MM.1S (cell line): ENCODE measurements at regions not wholly inside any gene's neighbourhood (a gene's known extent, or its start where the extent isn't known, plus 50 kb on each side); places are given as distances from the start of the nearest gene placed in this dataset.

Experiments
- EZH2 ChIP-seq: fragments of 300-600 bp; sonication (generic); optimal IDR thresholded peaks from 2 replicates; pipeline ENCODE3; 2017; ENCODE audit warnings: low read depth, mild to moderate bottlenecking, antibody characterized with exemption, low read length, mixed read lengths
- EZH2phosphoT487 ChIP-seq: fragments of 300-600 bp; sonication (generic); IDR thresholded peaks from 2 replicates; pipeline ENCODE4 v1.6.1; 2018; ENCODE audit warnings: antibody characterized with exemption, low read length
- TF ChIP-seq, protein P1 (sequence below): fragments of 300-600 bp; sonication (generic); IDR thresholded peaks from 2 replicates; pipeline ENCODE4 v1.5.1; 2016; ENCODE audit warnings: antibody characterized with exemption, low read length, mixed read lengths

DNA sequence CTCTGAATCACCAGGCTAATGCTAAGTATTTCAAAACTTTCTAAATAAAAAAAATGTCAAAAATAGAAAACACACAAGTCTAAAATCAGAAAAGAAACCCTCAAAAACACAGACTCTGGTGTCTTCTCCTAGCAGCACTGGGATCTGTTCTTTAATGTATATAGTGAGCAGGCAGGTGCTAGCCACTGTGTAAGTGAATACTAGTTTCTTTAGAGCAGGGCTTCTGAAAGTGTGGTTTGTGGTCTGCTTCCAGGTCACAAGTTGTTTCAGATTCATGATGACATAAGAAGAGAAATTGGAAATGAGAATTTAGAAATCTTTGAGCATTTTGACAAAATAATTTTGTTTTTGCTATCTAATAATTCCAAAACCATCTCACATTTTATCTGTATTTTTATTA, 763.1 kb downstream of the USP25 start:
- TF ChIP-seq EZH2 (no peak), EZH2phosphoT487 (no peak)
- TF ChIP-seq, protein P1, sequence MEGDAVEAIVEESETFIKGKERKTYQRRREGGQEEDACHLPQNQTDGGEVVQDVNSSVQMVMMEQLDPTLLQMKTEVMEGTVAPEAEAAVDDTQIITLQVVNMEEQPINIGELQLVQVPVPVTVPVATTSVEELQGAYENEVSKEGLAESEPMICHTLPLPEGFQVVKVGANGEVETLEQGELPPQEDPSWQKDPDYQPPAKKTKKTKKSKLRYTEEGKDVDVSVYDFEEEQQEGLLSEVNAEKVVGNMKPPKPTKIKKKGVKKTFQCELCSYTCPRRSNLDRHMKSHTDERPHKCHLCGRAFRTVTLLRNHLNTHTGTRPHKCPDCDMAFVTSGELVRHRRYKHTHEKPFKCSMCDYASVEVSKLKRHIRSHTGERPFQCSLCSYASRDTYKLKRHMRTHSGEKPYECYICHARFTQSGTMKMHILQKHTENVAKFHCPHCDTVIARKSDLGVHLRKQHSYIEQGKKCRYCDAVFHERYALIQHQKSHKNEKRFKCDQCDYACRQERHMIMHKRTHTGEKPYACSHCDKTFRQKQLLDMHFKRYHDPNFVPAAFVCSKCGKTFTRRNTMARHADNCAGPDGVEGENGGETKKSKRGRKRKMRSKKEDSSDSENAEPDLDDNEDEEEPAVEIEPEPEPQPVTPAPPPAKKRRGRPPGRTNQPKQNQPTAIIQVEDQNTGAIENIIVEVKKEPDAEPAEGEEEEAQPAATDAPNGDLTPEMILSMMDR, result no peak
